HG03565 (cell line): ENCODE measurements at regions not wholly inside any gene's neighbourhood (a gene's known extent, or its start where the extent isn't known, plus 50 kb on each side); places are given as distances from the start of the nearest gene placed in this dataset.
"Not testable (repeated sequence)": the region's sequence is repeated elsewhere in the genome, so short reads cannot be mapped to it uniquely, and the experiment has no call there.

ENCODE experiments used
- ATAC-seq: cut with Tn5 transposase; IDR thresholded peaks from one replicate; pipeline ENCODE4 v1.9.1; 2021; ENCODE audit warnings: mild to moderate bottlenecking, moderate library complexity; ENCODE audit not compliant: unreplicated experiment

DNA sequence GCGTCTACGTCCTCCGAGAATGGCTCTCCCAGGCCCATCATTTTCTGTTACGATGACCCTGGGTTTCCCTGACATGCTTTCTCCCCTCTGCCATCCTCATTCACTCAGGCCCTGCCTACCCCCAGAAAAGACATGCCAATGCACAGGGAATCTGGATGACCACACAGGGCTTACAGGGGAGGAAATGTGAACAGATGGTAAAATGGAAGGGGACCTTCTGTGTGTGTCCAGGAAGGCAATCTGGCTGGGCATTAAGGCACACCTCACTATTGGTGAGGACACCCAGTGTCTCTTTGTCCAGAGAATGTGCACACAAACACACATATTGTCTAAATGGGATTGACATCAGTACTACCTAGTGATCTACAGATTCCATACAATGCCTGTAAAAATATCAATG lies 769.9 kb upstream of the AMELY start:
- ATAC-seq: no peak

DNA sequence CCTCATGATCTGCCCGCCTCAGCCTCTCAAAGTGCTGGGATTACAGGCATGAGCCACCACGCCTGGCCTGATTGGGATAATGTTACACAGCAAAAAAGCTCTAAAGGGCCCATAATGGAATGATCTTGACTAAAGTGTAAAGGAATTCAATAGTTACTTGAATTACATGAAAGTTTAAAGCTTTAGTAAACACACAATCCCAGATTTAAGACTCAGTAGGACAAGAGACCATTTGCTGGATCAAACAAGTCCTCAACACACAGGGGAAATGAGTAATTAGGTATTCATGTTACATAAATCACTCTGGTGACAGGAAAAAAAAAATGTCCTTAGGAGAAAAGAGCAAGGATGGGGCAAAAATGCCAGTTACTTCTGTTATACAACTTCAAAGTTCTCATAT lies 762.9 kb upstream of the AMELY start:
- ATAC-seq: no peak

DNA sequence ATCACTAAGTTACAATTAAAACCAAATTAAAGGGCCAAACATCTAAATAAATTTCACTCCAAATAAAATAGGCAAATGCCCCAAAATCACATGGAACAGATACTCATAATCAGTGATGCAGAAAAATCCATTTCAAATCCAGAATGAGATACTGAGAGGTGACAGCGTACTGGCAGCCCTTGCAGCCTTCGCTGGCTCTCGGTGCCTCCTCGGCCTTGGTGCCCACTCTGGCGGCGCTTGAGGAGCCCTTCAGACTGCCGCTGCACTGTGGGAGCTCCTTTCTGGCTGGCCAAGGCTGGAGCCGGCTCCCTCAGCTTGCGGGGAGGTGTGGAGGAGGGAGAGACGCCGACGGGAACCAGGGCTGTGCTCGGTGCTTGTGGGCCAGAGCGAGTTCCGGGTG lies 761.2 kb upstream of the AMELY start:
- ATAC-seq: no peak

DNA sequence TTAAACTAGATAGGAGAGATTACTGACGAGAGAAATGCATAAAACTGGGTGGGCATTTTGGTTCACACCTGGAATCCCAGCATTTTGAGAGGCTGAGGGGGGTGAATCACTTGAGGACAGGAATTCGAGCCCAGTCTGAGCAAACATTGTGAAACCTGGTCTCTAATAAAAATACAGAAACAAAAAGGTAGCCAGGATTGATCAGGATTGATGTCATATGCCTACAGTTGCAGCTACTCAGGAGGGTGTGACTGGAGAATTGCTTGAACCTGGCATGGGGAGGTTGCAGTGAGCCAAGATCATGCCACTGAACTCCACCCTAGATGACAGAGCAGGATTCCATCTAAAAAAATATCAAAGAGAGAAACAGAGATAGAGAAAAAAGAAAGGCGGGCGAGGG lies 751.7 kb upstream of the AMELY start:
- no peak for ATAC-seq

DNA sequence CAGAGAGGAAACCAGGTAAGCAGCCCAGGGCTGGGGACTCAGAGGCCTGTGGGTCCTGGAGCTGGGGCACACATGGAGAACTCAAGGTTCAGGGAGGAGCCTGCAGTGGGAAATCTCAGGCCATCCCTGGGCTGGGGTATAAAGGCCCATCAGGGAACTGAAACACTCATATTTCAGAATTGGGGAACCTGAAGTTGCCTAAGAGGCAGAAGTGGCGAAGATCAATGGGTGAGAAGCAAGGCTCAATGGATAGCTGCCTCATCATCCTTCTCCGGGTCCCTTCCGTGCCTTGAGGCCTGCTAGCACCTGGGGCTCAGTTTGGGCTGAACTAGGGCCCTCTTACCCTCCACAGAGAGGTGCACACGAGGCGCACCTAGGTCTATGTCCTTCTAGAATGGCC lies 747.5 kb upstream of the AMELY start:
- ATAC-seq: no peak

DNA sequence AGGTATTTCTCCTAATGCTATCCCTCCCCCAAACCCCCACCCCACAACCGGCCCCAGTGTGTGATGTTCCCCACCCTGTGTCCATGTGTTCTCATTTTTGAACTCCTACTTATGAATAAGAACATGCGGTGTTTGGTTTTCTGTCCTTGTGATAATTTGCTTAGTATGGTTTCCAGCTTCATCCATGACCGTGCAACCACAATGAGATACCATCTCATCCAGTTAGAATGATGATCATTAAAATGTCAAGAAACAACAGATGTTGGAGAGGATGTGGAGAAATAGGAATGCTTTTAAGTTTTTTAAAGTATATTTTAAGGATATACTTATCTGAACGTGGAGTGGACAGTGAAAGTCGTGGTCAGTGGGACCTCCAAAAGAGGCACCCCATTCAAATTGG lies 745.0 kb upstream of the AMELY start:
- no peak for ATAC-seq

DNA sequence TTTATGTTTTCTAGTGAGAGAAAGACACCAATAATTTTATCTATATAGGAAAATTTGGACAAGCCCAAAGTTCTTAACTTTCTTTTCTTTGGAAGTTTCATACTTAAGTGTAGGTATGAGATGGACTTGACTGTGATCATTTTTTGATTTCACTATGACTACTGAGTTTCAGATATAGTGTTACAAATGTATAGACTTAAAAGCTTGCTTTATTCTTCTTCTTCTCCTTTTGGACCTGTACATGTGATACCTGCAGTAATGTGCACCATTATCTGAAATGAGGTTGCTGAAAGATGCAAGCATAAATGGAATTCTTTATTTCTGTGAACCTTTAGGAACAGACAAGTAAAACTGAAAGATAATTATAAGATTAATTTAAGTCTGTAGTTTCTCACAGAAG lies 743.4 kb upstream of the AMELY start:
- ATAC-seq: peak; percentile 64

DNA sequence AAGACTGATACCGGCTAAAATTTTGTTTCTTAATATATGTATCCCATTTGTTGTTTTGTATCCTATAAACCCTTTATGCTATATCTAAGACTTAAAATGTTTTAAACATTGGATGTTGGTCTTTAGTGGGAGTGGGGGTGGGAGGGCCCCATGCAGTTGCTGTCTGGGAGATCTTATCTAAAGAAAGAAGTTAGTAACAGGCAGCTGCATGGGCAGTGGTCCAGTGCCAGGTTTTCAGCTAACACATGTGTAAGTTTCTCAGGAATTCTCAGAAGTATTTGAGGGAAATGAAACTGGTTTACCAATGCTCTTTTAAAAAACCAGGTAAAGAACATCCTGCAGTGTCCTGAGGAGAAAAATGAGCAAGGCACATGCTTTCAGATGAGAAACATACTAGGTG lies 738.3 kb upstream of the AMELY start:
- not testable (repeated sequence) for ATAC-seq
